ENCODE measurements at regions not wholly inside any gene's neighbourhood (a gene's known extent, or its start where the extent isn't known, plus 50 kb on each side); places are given as distances from the start of the nearest gene placed in this dataset.

- no peak for DNase-seq (ENCODE audit: low read depth)
- in situ Hi-C loops (cut with HindIII; ENCODE audit: low pct_unique_long_range_greater_than_20kb, low sequenced_read_pairs), result no loop called here
Measured at GRCh38 chr3:168289471-168290008, 193.8 kb upstream of the GOLIM4 start.

GRCh38 chr3:168288511-168289401 lies 193.0 kb upstream of the GOLIM4 start:
- in situ Hi-C loops (cut with HindIII; ENCODE audit: low pct_unique_long_range_greater_than_20kb, low sequenced_read_pairs), result no loop called here
- no peak for DNase-seq (ENCODE audit: low read depth)

GRCh38 chr3:168285506-168285905 lies 189.8 kb upstream of the GOLIM4 start:
- DNase-seq (ENCODE audit: low read depth), result no peak
- in situ Hi-C loops (cut with HindIII; ENCODE audit: low pct_unique_long_range_greater_than_20kb, low sequenced_read_pairs), result no loop called here

GRCh38 chr3:168284728-168285127 lies 189.0 kb upstream of the GOLIM4 start:
- no peak for DNase-seq (ENCODE audit: low read depth)
- in situ Hi-C loops (cut with HindIII; ENCODE audit: low pct_unique_long_range_greater_than_20kb, low sequenced_read_pairs), result no loop called here

GRCh38 chr3:168275662-168276061 lies 179.9 kb upstream of the GOLIM4 start:
- no peak for DNase-seq (ENCODE audit: low read depth)
- in situ Hi-C loops (cut with HindIII; ENCODE audit: low pct_unique_long_range_greater_than_20kb, low sequenced_read_pairs), result no loop called here

DNA sequence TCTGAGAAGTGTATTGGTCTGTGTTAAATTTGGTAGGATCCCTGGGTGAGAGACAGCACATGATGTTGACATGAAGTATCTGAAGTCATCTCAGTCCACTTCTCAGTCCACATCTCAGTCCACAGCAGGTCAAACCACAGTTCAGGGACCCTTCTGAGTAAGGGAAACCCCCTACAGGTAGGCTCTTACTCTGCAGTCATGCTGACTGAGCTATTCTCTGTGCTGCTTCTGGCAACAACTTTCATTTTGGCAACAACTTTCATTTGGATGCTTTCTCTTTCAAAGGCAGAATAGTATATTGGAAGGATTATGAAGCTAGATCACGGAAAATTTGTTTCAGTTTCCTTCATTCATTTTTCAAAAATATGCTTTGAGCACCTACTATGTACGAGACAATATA lies 178.2 kb upstream of the GOLIM4 start:
- no peak for DNase-seq (ENCODE audit: low read depth)
- in situ Hi-C loops (cut with HindIII; ENCODE audit: low pct_unique_long_range_greater_than_20kb, low sequenced_read_pairs), result no loop called here

- in situ Hi-C loops (cut with HindIII; ENCODE audit: low pct_unique_long_range_greater_than_20kb, low sequenced_read_pairs), result no loop called here
- no peak for DNase-seq (ENCODE audit: low read depth)
Measured at GRCh38 chr3:168273036-168273435, 177.3 kb upstream of the GOLIM4 start.

DNA sequence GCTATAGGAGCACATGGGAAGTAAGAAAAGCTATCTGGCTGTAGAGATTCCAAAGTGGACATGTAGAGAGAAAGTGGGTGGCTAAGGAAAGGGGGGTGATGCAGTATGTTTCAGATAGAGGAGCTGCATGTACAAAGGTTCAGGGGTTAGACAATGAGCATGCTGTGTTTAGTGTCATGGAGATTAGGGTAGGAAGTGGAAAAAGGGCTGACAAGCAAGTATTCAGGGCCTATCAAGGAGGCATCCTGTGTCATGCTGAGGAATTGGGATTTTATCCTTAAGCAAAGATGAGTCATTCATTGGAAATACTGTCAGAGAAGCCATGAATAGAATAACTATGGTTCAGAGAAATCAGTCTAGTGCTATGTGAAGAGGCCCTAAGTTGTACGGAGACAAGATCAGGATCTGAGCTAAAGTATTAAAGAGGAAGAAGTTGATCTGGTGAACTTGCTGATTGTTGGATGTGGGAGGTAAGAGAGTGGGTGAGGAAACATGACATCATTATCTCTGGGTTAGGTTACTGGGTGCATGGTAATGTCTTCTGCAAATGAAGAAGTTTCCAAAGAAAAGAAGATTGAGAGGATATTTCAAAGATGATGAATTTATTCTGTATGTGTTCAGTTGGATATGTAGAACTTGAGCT lies 176.7 kb upstream of the GOLIM4 start:
- no peak for DNase-seq (ENCODE audit: low read depth)
- in situ Hi-C loops (cut with HindIII; ENCODE audit: low pct_unique_long_range_greater_than_20kb, low sequenced_read_pairs), result no loop called here

GRCh38 chr3:168271932-168272331 lies 176.2 kb upstream of the GOLIM4 start:
- in situ Hi-C loops (cut with HindIII; ENCODE audit: low pct_unique_long_range_greater_than_20kb, low sequenced_read_pairs), result no loop called here
- DNase-seq (ENCODE audit: low read depth), result no peak

GRCh38 chr3:168269001-168269400 lies 173.3 kb upstream of the GOLIM4 start:
- in situ Hi-C loops (cut with HindIII; ENCODE audit: low pct_unique_long_range_greater_than_20kb, low sequenced_read_pairs), result no loop called here
- no peak for DNase-seq (ENCODE audit: low read depth)

DNA sequence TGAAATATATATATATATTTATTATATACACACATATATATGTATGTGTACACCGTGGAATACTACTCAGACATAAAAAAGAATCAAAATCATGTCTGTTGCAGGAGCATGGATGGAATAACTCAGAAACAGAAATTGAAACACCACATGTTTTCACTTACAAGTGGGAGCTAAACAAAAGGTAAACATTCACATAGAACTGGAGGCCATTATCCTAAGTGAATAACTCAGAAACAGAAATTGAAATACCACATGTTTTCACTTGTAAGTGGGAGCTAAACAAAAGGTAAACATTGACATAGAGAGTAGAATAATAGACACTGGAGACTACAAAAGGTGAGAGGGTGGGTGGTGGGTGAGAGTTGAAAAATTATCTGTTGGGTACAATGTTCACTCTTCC lies 171.5 kb upstream of the GOLIM4 start:
- no peak for DNase-seq (ENCODE audit: low read depth)
- in situ Hi-C loops (cut with HindIII; ENCODE audit: low pct_unique_long_range_greater_than_20kb, low sequenced_read_pairs), result no loop called here

DNA sequence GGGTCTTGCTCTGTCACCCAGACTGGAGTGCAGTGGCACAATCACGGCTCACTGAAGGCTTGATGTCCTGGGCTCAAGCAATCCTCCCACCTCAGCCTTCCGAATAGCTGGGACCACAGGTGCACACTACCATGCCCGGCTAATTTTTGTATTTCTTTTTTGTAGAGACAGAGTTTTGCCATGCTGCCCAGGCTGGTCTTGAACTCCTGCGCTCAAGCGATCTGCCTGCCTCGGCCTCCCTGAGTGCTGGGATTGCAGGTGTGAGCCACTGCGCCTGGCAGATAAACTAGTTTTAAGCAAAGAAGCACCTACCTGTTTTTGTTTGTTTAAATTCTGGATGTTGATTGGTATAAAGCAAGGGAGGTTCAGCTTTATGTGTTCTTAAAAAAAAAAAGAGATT lies 170.6 kb upstream of the GOLIM4 start:
- DNase-seq (ENCODE audit: low read depth), result no peak
- in situ Hi-C loops (cut with HindIII; ENCODE audit: low pct_unique_long_range_greater_than_20kb, low sequenced_read_pairs), result no loop called here

- in situ Hi-C loops (cut with HindIII; ENCODE audit: low pct_unique_long_range_greater_than_20kb, low sequenced_read_pairs), result no loop called here
- no peak for DNase-seq (ENCODE audit: low read depth)
Measured at GRCh38 chr3:168262887-168263286, 167.2 kb upstream of the GOLIM4 start.

DNA sequence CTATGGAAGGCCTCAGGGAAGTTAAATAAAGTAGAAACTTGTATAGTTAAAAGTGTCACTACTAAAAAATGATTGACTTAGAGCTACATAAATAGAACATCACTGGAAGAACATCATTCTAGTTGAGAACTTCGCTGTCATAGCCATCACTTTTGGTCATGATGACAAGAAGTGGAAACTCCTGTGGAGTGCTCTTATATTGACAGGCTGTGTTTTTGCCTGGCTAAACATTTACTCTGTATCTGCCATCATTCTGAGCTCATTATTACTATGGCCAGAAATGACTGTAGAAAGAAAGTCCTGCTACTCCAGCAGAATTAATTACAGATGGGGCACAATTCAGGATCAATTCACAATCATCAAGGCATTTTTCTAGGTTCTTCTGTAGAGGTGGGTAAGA lies 165.1 kb upstream of the GOLIM4 start:
- no peak for DNase-seq (ENCODE audit: low read depth)
- in situ Hi-C loops (cut with HindIII; ENCODE audit: low pct_unique_long_range_greater_than_20kb, low sequenced_read_pairs), result no loop called here

GRCh38 chr3:168251371-168251770 lies 155.6 kb upstream of the GOLIM4 start:
- in situ Hi-C loops (cut with HindIII; ENCODE audit: low pct_unique_long_range_greater_than_20kb, low sequenced_read_pairs), result no loop called here
- DNase-seq (ENCODE audit: low read depth), result peak; percentile 18

GRCh38 chr3:168250415-168250861 lies 154.7 kb upstream of the GOLIM4 start:
- peak; percentile 53 for DNase-seq (ENCODE audit: low read depth)
- in situ Hi-C loops (cut with HindIII; ENCODE audit: low pct_unique_long_range_greater_than_20kb, low sequenced_read_pairs), result no loop called here

- in situ Hi-C loops (cut with HindIII; ENCODE audit: low pct_unique_long_range_greater_than_20kb, low sequenced_read_pairs), result no loop called here
- peak; percentile 85 for DNase-seq (ENCODE audit: low read depth)
Measured at GRCh38 chr3:168249550-168250414, 154.1 kb upstream of the GOLIM4 start.

GRCh38 chr3:168249205-168249549 lies 153.5 kb upstream of the GOLIM4 start:
- DNase-seq (ENCODE audit: low read depth), result peak; percentile 56
- in situ Hi-C loops (cut with HindIII; ENCODE audit: low pct_unique_long_range_greater_than_20kb, low sequenced_read_pairs), result no loop called here

Data from Caki2 (cell line).